ENCODE measurements at regions not wholly inside any gene's neighbourhood (a gene's known extent, or its start where the extent isn't known, plus 50 kb on each side); places are given as distances from the start of the nearest gene placed in this dataset.
"Not testable (repeated sequence)": the region's sequence is repeated elsewhere in the genome, so short reads cannot be mapped to it uniquely, and the experiment has no call there.

- H3K4me2 ChIP-seq, result no peak overlapping the region
- TF ChIP-seq TCF12 (IDR thresholded peaks at IDR 0.05) (no peak), FOXJ3 (CRISPR knock-in tag; IDR thresholded peaks at IDR 0.05) (no peak), EP300 (IDR thresholded peaks at IDR 0.05; ENCODE audit: borderline replicate concordance in 1 of 2, low read depth in 1 of 2, low read length in 1 of 2) (no peak), ZBTB33 (IDR thresholded peaks at IDR 0.05; ENCODE audit: borderline replicate concordance, low read depth) (no peak), CTCF (IDR thresholded peaks at IDR 0.05) (no peak), NFIC (IDR thresholded peaks at IDR 0.05; ENCODE audit: borderline replicate concordance) (no peak), GABPA (IDR thresholded peaks at IDR 0.05; ENCODE audit: low read depth) (no peak), IRF3 (IDR thresholded peaks at IDR 0.05; ENCODE audit: low read depth, low read length) (no peak), RXRA (IDR thresholded peaks at IDR 0.05; ENCODE audit: borderline replicate concordance, low read depth) (no peak), USF2 (IDR thresholded peaks at IDR 0.05; ENCODE audit: borderline replicate concordance, low read depth, low read length) (no peak), ELF1 (IDR thresholded peaks at IDR 0.05) (no peak), RCOR1 (IDR thresholded peaks at IDR 0.05; ENCODE audit: low read length) (no peak), USF1 (IDR thresholded peaks at IDR 0.05; ENCODE audit: borderline replicate concordance, low read depth) (no peak)
- DNase-seq, result no peak
- no peaks in the 10 kb centered on the region for H3K36me3 ChIP-seq (replicated peaks in 1 of 2; ENCODE audit: control insufficient read depth in 1 of 2, insufficient read depth in 2 of 2, low read length in 1 of 2)
- H3K9ac ChIP-seq, result no peak overlapping the region
- no peaks in the 10 kb centered on the region for H3K27me3 ChIP-seq (ENCODE audit: insufficient read depth)
- no peaks in the 10 kb centered on the region for H3K9me2 ChIP-seq
- no peaks in the 10 kb centered on the region for H3F3A ChIP-seq (replicated peaks; ENCODE audit: insufficient read depth)
- no peaks in the 10 kb centered on the region for H3K4me1 ChIP-seq (ENCODE audit: control insufficient read depth in 1 of 2, insufficient read depth in 2 of 2, low read depth in 1 of 2, low read length in 1 of 2)
- ChIA-PET CTCF (no interaction called here), POLR2A (no interaction called here)
- H3K9me3 ChIP-seq, result no peaks in the 10 kb centered on the region
- no peaks in the 10 kb centered on the region for H3K79me2 ChIP-seq (ENCODE audit: insufficient read depth)
- H3K27ac ChIP-seq (ENCODE audit: low read depth in 2 of 2, low read length in 1 of 2), result no peak overlapping the region
- no peaks in the 10 kb centered on the region for H4K20me1 ChIP-seq (ENCODE audit: insufficient read depth)
- H2AFZ ChIP-seq (ENCODE audit: low read depth), result no peak overlapping the region
- H3K4me3 ChIP-seq (ENCODE audit: low read depth in 2 of 2, low read length in 1 of 2), result no peak overlapping the region
- WGBS (ENCODE audit: low lambda C conversion rate), result 6% methylated on average over 5 of the region's 5 CpGs
These were observed 95.8 kb upstream of the LY86 start for GRCh38 chr6:6492675-6493074.

GRCh38 chr6:6494139-6494538, 94.4 kb upstream of the LY86 start:
- H4K20me1 ChIP-seq (ENCODE audit: insufficient read depth); H3K27me3 ChIP-seq (ENCODE audit: insufficient read depth); H3K79me2 ChIP-seq (ENCODE audit: insufficient read depth); H3K36me3 ChIP-seq (replicated peaks in 1 of 2; ENCODE audit: control insufficient read depth in 1 of 2, insufficient read depth in 2 of 2, low read length in 1 of 2); H3K4me3 ChIP-seq (ENCODE audit: low read depth in 2 of 2, low read length in 1 of 2); H3F3A ChIP-seq (replicated peaks; ENCODE audit: insufficient read depth); H3K27ac ChIP-seq (ENCODE audit: low read depth in 2 of 2, low read length in 1 of 2); H3K4me2 ChIP-seq; H3K9ac ChIP-seq; POLR2A ChIA-PET; CTCF ChIA-PET; H3K9me3 ChIP-seq; H3K9me2 ChIP-seq; H3K4me1 ChIP-seq (ENCODE audit: control insufficient read depth in 1 of 2, insufficient read depth in 2 of 2, low read depth in 1 of 2, low read length in 1 of 2); DNase-seq; H2AFZ ChIP-seq (ENCODE audit: low read depth): not testable (repeated sequence)
- WGBS (ENCODE audit: low lambda C conversion rate), result 18% methylated on average over 7 of the region's 7 CpGs

All from SK-N-SH (cell line).